ENCODE measurements at regions not wholly inside any gene's neighbourhood (a gene's known extent, or its start where the extent isn't known, plus 50 kb on each side); places are given as distances from the start of the nearest gene placed in this dataset.

DNA sequence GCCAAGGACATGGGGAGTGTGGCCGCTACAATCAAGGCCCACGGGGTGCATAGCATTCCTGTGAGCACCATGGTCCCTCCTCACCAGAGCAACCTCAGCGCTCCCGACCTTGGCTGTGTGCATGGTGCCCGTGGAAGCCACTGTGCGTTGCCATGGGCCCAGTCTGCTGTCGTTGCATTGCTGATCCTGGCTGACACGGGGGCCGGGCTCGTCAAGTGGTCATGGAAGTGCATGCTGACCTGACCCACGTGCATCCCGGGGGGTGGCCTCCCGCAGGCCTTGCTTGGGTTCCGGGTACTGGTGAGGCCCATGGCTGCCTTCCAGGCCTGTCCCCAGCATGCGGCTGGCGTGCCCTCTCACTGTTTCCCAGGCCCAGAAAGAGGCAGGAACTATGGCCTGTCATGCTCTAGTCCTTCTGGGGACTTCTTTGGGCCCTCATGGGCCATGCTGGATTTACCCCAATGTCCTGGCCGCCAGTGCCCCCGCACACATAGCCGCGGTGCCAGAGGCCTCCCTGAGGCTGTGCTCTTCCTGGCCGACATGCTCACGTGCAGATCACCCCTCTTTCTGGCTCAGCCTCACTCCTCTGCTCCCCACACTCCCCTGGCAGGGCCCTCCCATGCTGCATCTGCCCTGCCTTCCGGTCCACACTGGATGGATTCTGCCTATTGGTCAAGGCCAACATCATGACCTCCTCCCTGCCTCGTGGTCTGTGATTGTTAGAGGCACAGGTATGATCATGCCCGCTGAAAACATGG, 1258.0 kb downstream of the BRD1 start:
- TF ChIP-seq POLR2A (IDR thresholded peaks at IDR 0.05) = no peak
- no peak for TF ChIP-seq EP300 (IDR thresholded peaks at IDR 0.05)
- TF ChIP-seq, protein P1, sequence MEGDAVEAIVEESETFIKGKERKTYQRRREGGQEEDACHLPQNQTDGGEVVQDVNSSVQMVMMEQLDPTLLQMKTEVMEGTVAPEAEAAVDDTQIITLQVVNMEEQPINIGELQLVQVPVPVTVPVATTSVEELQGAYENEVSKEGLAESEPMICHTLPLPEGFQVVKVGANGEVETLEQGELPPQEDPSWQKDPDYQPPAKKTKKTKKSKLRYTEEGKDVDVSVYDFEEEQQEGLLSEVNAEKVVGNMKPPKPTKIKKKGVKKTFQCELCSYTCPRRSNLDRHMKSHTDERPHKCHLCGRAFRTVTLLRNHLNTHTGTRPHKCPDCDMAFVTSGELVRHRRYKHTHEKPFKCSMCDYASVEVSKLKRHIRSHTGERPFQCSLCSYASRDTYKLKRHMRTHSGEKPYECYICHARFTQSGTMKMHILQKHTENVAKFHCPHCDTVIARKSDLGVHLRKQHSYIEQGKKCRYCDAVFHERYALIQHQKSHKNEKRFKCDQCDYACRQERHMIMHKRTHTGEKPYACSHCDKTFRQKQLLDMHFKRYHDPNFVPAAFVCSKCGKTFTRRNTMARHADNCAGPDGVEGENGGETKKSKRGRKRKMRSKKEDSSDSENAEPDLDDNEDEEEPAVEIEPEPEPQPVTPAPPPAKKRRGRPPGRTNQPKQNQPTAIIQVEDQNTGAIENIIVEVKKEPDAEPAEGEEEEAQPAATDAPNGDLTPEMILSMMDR (IDR thresholded peaks at IDR 0.05) = no peak

All from tibial nerve (tissue), 4 donors.